GM12878 (cell line): ENCODE measurements at regions not wholly inside any gene's neighbourhood (a gene's known extent, or its start where the extent isn't known, plus 50 kb on each side); places are given as distances from the start of the nearest gene placed in this dataset.

Experiments used
- BRCA1 ChIP-seq: IDR thresholded peaks from 2 replicates; pipeline ENCODE4 v1.6.1; 2011; ENCODE audit warnings: low read depth, low read length, improper control_type of control experiment
- CBX5 ChIP-seq: sonication (generic); IDR thresholded peaks from 2 replicates; pipeline ENCODE4 v1.6.1; 2016; ENCODE audit warnings: low read depth, moderate library complexity, mild to moderate bottlenecking, inconsistent platforms
- CTCF ChIP-seq, 3 experiments: IDR thresholded peaks in 2 of 3; conservative IDR thresholded peaks in 1 of 3; 2 replicates each; pipeline ENCODE4 v1.5.1; 2011; ENCODE audit warnings: low read depth in 3 of 3, low read length in 3 of 3, mild to moderate bottlenecking in 3 of 3, control low read depth in 2 of 3, moderate library complexity in 2 of 3, inconsistent platforms in 1 of 3, mixed read lengths in 1 of 3; ENCODE audit not compliant: control insufficient read depth in 2 of 3, insufficient read depth in 1 of 3; ENCODE audit errors: extremely low read depth in 1 of 3
- ELK1 ChIP-seq: IDR thresholded peaks from 2 replicates; pipeline ENCODE4 v1.6.1; 2012; ENCODE audit warnings: low read depth, low read length, improper control_type of control experiment
- EZH2 ChIP-seq: IDR thresholded peaks from 2 replicates; pipeline ENCODE4 v1.6.1; 2012; ENCODE audit warnings: low read depth, mild to moderate bottlenecking, control low read depth, inconsistent platforms, low read length, borderline replicate concordance; ENCODE audit not compliant: control insufficient read depth
- KDM1A ChIP-seq: fragments of 200-600 bp; sonication (generic); IDR thresholded peaks from 2 replicates; pipeline ENCODE4 v1.6.1; 2016; ENCODE audit warnings: borderline replicate concordance
- MEF2A ChIP-seq: IDR thresholded peaks from 2 replicates; pipeline ENCODE4 v1.6.1; 2011; ENCODE audit warnings: low read depth, mild to moderate bottlenecking, low read length, moderate library complexity; ENCODE audit not compliant: insufficient read depth
- RFX5 ChIP-seq: IDR thresholded peaks from 2 replicates; pipeline ENCODE4 v1.6.1; 2011; ENCODE audit warnings: low read depth, low read length, improper control_type of control experiment
- SRF ChIP-seq, 2 experiments: IDR thresholded peaks; 2 replicates each; pipeline ENCODE4 v1.6.1; 2011; ENCODE audit warnings: low read depth in 2 of 2, low read length in 2 of 2, mild to moderate bottlenecking in 1 of 2, moderate library complexity in 1 of 2
- ZBTB33 ChIP-seq: fragments of 450-650 bp; IDR thresholded peaks from 2 replicates; pipeline ENCODE4 v1.6.1; 2017; ENCODE audit warnings: mild to moderate bottlenecking

- no peak for TF ChIP-seq BRCA1
- TF ChIP-seq CBX5: no peak
- TF ChIP-seq KDM1A: no peak
- TF ChIP-seq CTCF (IDR thresholded peaks at IDR 0.05 in 2 of 3, conservative IDR thresholded peaks at IDR 0.05 in 1 of 3; ENCODE audit: control insufficient read depth in 2 of 3, extremely low read depth in 1 of 3, insufficient read depth in 1 of 3, low read depth in 3 of 3, low read length in 3 of 3): no peak
- no peak for TF ChIP-seq SRF (IDR thresholded peaks at IDR 0.05; ENCODE audit: low read depth in 2 of 2, low read length in 2 of 2)
- TF ChIP-seq MEF2A: no peak
- no peak for TF ChIP-seq ZBTB33
- TF ChIP-seq EZH2: no peak
- TF ChIP-seq RFX5: no peak
- no peak for TF ChIP-seq ELK1
Measured at GRCh38 chr18:11336241-11336640, 186.9 kb upstream of the PIEZO2 start.
